C4-2B (cell line): ENCODE measurements at regions not wholly inside any gene's neighbourhood (a gene's known extent, or its start where the extent isn't known, plus 50 kb on each side); places are given as distances from the start of the nearest gene placed in this dataset.

Experiments used
- ZFX ChIP-seq: fragments of 450-650 bp; IDR thresholded peaks from 2 replicates; pipeline ENCODE4 v1.6.1; 2017
- TF ChIP-seq, protein P1 (sequence below): fragments of 450-650 bp; conservative IDR thresholded peaks from 2 replicates; pipeline ENCODE4 v1.5.1; 2017; ENCODE audit warnings: mild to moderate bottlenecking

DNA sequence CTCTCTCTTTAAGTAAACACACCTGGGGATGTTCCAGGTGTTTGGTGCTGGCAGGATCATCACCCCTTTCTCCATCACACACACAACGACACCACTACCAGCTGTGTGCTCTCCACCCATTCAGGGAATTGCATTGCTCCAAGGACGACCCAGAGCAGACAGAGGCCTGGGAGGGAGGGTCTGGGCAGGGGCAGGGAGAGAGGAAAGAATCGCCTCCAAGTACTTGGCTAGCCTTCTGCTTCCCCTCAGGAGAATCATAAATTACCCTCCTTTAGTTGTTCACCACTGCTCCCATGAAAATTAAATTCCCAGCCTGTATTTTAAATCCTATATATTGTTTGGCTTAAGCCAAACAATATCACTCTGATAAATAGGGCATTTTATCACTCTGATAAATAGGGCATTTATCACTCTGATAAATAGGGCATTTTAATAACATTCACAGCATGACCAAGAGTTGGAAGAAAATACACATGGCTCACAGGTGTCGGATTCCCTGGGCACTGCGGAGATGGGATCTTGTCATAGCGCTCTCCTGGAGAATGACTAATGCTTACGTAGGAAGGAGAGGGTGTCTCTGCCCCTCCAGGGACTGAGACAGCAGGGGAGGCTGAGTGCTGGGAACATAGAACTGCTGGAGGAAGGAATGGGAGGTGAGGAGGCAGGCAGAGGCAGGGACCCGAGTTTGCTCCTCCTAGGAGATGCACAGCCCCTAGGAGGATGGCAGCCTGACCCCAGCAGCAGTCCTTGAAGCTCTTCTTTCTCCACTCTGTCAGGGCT, 673.6 kb downstream of the HS3ST4 start:
- TF ChIP-seq, protein P1, sequence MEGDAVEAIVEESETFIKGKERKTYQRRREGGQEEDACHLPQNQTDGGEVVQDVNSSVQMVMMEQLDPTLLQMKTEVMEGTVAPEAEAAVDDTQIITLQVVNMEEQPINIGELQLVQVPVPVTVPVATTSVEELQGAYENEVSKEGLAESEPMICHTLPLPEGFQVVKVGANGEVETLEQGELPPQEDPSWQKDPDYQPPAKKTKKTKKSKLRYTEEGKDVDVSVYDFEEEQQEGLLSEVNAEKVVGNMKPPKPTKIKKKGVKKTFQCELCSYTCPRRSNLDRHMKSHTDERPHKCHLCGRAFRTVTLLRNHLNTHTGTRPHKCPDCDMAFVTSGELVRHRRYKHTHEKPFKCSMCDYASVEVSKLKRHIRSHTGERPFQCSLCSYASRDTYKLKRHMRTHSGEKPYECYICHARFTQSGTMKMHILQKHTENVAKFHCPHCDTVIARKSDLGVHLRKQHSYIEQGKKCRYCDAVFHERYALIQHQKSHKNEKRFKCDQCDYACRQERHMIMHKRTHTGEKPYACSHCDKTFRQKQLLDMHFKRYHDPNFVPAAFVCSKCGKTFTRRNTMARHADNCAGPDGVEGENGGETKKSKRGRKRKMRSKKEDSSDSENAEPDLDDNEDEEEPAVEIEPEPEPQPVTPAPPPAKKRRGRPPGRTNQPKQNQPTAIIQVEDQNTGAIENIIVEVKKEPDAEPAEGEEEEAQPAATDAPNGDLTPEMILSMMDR: no peak
- TF ChIP-seq ZFX: no peak
